ENCODE measurements at regions not wholly inside any gene's neighbourhood (a gene's known extent, or its start where the extent isn't known, plus 50 kb on each side); places are given as distances from the start of the nearest gene placed in this dataset.

- TF ChIP-seq EZH2 (IDR thresholded peaks at IDR 0.05; ENCODE audit: borderline replicate concordance, low read depth, low read length, severe bottlenecking) (no peak), CTCF (IDR thresholded peaks at IDR 0.05; ENCODE audit: extremely low read depth in 1 of 2, insufficient read depth in 1 of 2, low read depth in 1 of 2, low read length in 2 of 2) (no peak), POLR2A (IDR thresholded peaks at IDR 0.05; ENCODE audit: low read depth, low read length) (no peak), JUN (IDR thresholded peaks at IDR 0.05; ENCODE audit: borderline replicate concordance, insufficient read depth, insufficient read length, low read depth) (no peak)
These were observed 437.1 kb upstream of the NPVF start for GRCh38 chr7:25665374-25665773.
